Mesendoderm (in vitro differentiated cells): ENCODE measurements at regions not wholly inside any gene's neighbourhood (a gene's known extent, or its start where the extent isn't known, plus 50 kb on each side); places are given as distances from the start of the nearest gene placed in this dataset.
"Not testable (repeated sequence)": the region's sequence is repeated elsewhere in the genome, so short reads cannot be mapped to it uniquely, and the experiment has no call there.

ENCODE experiments used
- DNase-seq: peaks from one replicate; pipeline ENCODE4 v3.0.0; 2013
- H2AK5ac ChIP-seq: 2 replicates; pipeline ENCODE4 v1.6.1; 2013; ENCODE audit warnings: low read length, inconsistent platforms
- H2BK120ac ChIP-seq: 2 replicates; pipeline ENCODE4 v1.6.1; 2013; ENCODE audit warnings: low read depth, mild to moderate bottlenecking, low read length, moderate library complexity, mixed read lengths
- H2BK15ac ChIP-seq: replicated peaks from 2 replicates; pipeline ENCODE4 v1.6.1; 2013; ENCODE audit warnings: low read depth, mild to moderate bottlenecking, moderate library complexity
- H2BK5ac ChIP-seq: 2 replicates; pipeline ENCODE4 v1.6.1; 2013; ENCODE audit warnings: low read length, inconsistent platforms
- H3K18ac ChIP-seq: 2 replicates; pipeline ENCODE4 v1.6.1; 2013; ENCODE audit warnings: mild to moderate bottlenecking, low read length, mixed read lengths
- H3K23ac ChIP-seq: one replicate; pipeline ENCODE4 v1.6.1; 2013; ENCODE audit warnings: low read length
- H3K27ac ChIP-seq: 2 replicates; pipeline ENCODE4 v1.5.1; 2013; ENCODE audit warnings: low read depth, mild to moderate bottlenecking, inconsistent platforms, low read length, moderate library complexity
- H3K27me3 ChIP-seq: 2 replicates; pipeline ENCODE4 v1.6.1; 2013; ENCODE audit warnings: low read length, control low read depth, mild to moderate bottlenecking, inconsistent platforms; ENCODE audit not compliant: insufficient read depth, poor library complexity
- H3K36me3 ChIP-seq: 2 replicates; pipeline ENCODE4 v1.6.1; 2013; ENCODE audit warnings: low read length, inconsistent platforms; ENCODE audit not compliant: control insufficient read depth, insufficient read depth
- H3K4ac ChIP-seq: one replicate; pipeline ENCODE4 v1.6.1; 2013; ENCODE audit warnings: low read depth, mild to moderate bottlenecking, low read length, moderate library complexity
- H3K4me1 ChIP-seq: 2 replicates; pipeline ENCODE4 v1.6.1; 2013; ENCODE audit warnings: low read depth, low read length, inconsistent platforms; ENCODE audit not compliant: control insufficient read depth
- H3K4me2 ChIP-seq: 2 replicates; pipeline ENCODE4 v1.6.1; 2013; ENCODE audit warnings: low read length
- H3K4me3 ChIP-seq: 2 replicates; pipeline ENCODE4 v1.5.1; 2013; ENCODE audit warnings: mild to moderate bottlenecking, low read length
- H3K56ac ChIP-seq: one replicate; pipeline ENCODE4 v1.6.1; 2013; ENCODE audit warnings: low read length
- H3K79me1 ChIP-seq: 2 replicates; pipeline ENCODE4 v1.6.1; 2013; ENCODE audit warnings: low read length, inconsistent platforms
- H3K79me2 ChIP-seq: 2 replicates; pipeline ENCODE4 v1.6.1; 2013; ENCODE audit warnings: mild to moderate bottlenecking, low read length; ENCODE audit not compliant: control insufficient read depth, insufficient read depth
- H3K9ac ChIP-seq: 2 replicates; pipeline ENCODE4 v1.6.1; 2013; ENCODE audit warnings: low read length, inconsistent platforms
- H4K5ac ChIP-seq: one replicate; pipeline ENCODE4 v1.6.1; 2013; ENCODE audit warnings: low read length
- H4K8ac ChIP-seq: one replicate; pipeline ENCODE4 v1.6.1; 2013; ENCODE audit warnings: low read depth, mild to moderate bottlenecking, control low read depth, low read length, moderate library complexity
- WGBS: extraction: QIAGEN DNeasy Blood & Tissue Kit; methylation state at CpG from one replicate; pipeline ENCODE4 v1.1.7; 2013; ENCODE audit warnings: low lambda C conversion rate, missing lambda C conversion rate; ENCODE audit not compliant: insufficient coverage; ENCODE audit errors: extremely low coverage; 5-methylcytosine and 5-hydroxymethylcytosine counted together

- H4K5ac ChIP-seq = no peak overlapping the region
- WGBS = no CpG with 5 or more reads among the region's 1 CpG
Measured at GRCh38 chr5:115450741-115451140, 93.8 kb downstream of the FEM1C start.

DNA sequence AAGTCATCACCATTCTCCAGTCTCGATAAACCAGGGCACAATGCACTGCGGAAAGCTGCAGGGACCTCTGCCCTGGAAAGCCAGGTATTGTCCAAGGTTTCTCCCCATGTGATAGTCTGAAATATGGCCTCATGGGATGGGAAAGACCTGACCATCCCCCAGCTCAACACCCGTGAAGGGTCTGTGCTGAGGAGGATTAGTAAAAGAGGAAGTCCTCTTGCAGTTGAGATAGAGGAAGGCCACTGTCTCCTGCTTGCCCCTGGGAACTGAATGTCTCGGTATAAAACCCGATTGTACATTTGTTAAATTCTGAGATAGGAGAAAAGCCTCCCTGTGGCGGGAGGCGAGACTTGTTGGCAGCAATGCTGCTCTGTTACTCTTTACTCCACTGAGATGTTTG, 95.9 kb downstream of the FEM1C start:
- H3K23ac ChIP-seq, H3K27ac ChIP-seq, DNase-seq, H2BK120ac ChIP-seq, H2BK5ac ChIP-seq, H3K18ac ChIP-seq, H3K56ac ChIP-seq, H2BK15ac ChIP-seq, H3K9ac ChIP-seq, H2AK5ac ChIP-seq, H3K36me3 ChIP-seq, H3K27me3 ChIP-seq, H4K8ac ChIP-seq, H3K79me1 ChIP-seq, H3K4ac ChIP-seq, H3K4me2 ChIP-seq, H4K5ac ChIP-seq, H3K4me3 ChIP-seq, H3K4me1 ChIP-seq, H3K79me2 ChIP-seq: not testable (repeated sequence)
- WGBS = no CpG with 5 or more reads among the region's 7 CpGs

More at GRCh38 chr5:115450741-115451140, 93.8 kb downstream of the FEM1C start:
- Histone ChIP-seq H3K36me3 (no peaks in the 10 kb centered on the region), H3K56ac (no peak overlapping the region), H2BK120ac (no peak overlapping the region), H3K18ac (no peak overlapping the region), H3K9ac (no peak overlapping the region), H3K27me3 (no peaks in the 10 kb centered on the region), H3K4me1 (peaks cover 4% of the 10 kb centered on the region), H3K79me1 (no peaks in the 10 kb centered on the region), H2BK5ac (no peak overlapping the region), H3K23ac (no peak overlapping the region), H2AK5ac (no peak overlapping the region), H3K4ac (no peak overlapping the region), H3K79me2 (no peaks in the 10 kb centered on the region), H2BK15ac (no peak overlapping the region), H3K4me3 (no peak overlapping the region), H3K4me2 (no peak overlapping the region), H3K27ac (no peak overlapping the region), H4K8ac (no peak overlapping the region)
- no peak for DNase-seq

GRCh38 chr5:115440782-115441451, 103.7 kb downstream of the FEM1C start:
- Histone ChIP-seq H3K9ac (no peak overlapping the region), H3K4me1 (no peaks in the 10 kb centered on the region), H3K23ac (no peak overlapping the region), H2BK5ac (no peak overlapping the region), H3K18ac (no peak overlapping the region), H3K4me2 (no peak overlapping the region), H3K4ac (no peak overlapping the region), H3K79me2 (no peaks in the 10 kb centered on the region), H2BK15ac (no peak overlapping the region), H4K5ac (no peak overlapping the region), H2BK120ac (no peak overlapping the region), H4K8ac (no peak overlapping the region), H3K56ac (no peak overlapping the region), H3K27ac (no peak overlapping the region), H3K79me1 (no peaks in the 10 kb centered on the region), H3K36me3 (no peaks in the 10 kb centered on the region), H2AK5ac (no peak overlapping the region), H3K4me3 (no peak overlapping the region), H3K27me3 (no peaks in the 10 kb centered on the region)
- no CpG with 5 or more reads among the region's 2 CpGs for WGBS
- no peak for DNase-seq

- Histone ChIP-seq H3K27me3 (no peaks in the 10 kb centered on the region), H3K4me2 (no peak overlapping the region), H4K8ac (no peak overlapping the region), H3K56ac (no peak overlapping the region), H2BK120ac (no peak overlapping the region), H2BK15ac (no peak overlapping the region), H2BK5ac (no peak overlapping the region), H4K5ac (no peak overlapping the region), H3K9ac (no peak overlapping the region), H3K36me3 (no peaks in the 10 kb centered on the region), H3K27ac (no peak overlapping the region), H3K18ac (no peak overlapping the region), H3K79me1 (no peaks in the 10 kb centered on the region), H3K4me3 (no peak overlapping the region), H3K4ac (no peak overlapping the region), H3K79me2 (no peaks in the 10 kb centered on the region), H3K23ac (no peak overlapping the region), H2AK5ac (no peak overlapping the region), H3K4me1 (no peaks in the 10 kb centered on the region)
- no peak for DNase-seq
- no CpG with 5 or more reads among the region's 2 CpGs for WGBS
Measured at GRCh38 chr5:115439639-115440038, 104.9 kb downstream of the FEM1C start.

DNA sequence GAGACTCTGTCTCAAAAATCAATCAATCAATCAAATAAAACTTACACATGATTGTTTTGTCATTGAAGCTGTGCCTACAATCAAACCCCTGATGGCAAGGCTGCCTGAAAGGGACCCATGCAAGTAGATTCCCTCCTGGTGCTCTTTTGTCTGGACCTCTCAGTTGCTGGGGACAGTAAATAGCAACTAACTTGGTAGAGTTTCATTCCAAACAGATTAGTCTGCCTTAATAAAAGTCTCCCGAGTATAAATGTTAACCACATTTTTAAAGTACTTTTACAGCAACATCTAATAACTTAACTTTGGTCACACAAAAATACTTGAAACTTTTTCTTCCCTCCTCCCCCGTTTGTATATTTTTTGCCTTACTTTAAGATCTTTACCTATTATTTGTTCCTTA, 105.5 kb downstream of the FEM1C start:
- no peak overlapping the region for H2AK5ac ChIP-seq
- H3K4me3 ChIP-seq = no peak overlapping the region
- H2BK15ac ChIP-seq = no peak overlapping the region
- H3K79me2 ChIP-seq = no peaks in the 10 kb centered on the region
- H3K36me3 ChIP-seq = no peaks in the 10 kb centered on the region
- no peak overlapping the region for H3K27ac ChIP-seq
- H3K27me3 ChIP-seq = no peaks in the 10 kb centered on the region
- no peaks in the 10 kb centered on the region for H3K79me1 ChIP-seq
- H2BK5ac ChIP-seq = no peak overlapping the region
- WGBS = no CpG with 5 or more reads among the region's 2 CpGs
- H3K23ac ChIP-seq = no peak overlapping the region
- no peak overlapping the region for H3K4me2 ChIP-seq
- no peak overlapping the region for H2BK120ac ChIP-seq
- DNase-seq = no peak
- H3K4ac ChIP-seq = no peak overlapping the region
- no peak overlapping the region for H3K18ac ChIP-seq
- H3K56ac ChIP-seq = no peak overlapping the region
- H4K8ac ChIP-seq = no peak overlapping the region
- H3K9ac ChIP-seq = no peak overlapping the region
- H3K4me1 ChIP-seq = no peaks in the 10 kb centered on the region
- H4K5ac ChIP-seq = no peak overlapping the region
